ENCODE measurements at regions not wholly inside any gene's neighbourhood (a gene's known extent, or its start where the extent isn't known, plus 50 kb on each side); places are given as distances from the start of the nearest gene placed in this dataset.

GRCh38 chr17:51546114-51546513, 285.8 kb downstream of the UTP18 start:
- TF ChIP-seq CTCF (IDR thresholded peaks at IDR 0.05; ENCODE audit: control insufficient read depth, extremely low read depth, insufficient read depth): no peak

GRCh38 chr17:51548125-51548524, 287.8 kb downstream of the UTP18 start:
- TF ChIP-seq CTCF (IDR thresholded peaks at IDR 0.05; ENCODE audit: control insufficient read depth, extremely low read depth, insufficient read depth): no peak
- H3K4me3 ChIP-seq (ENCODE audit: low read depth, low read length): no peak overlapping the region
- DNase-seq (ENCODE audit: low read depth): no peak

More at GRCh38 chr17:51546114-51546513, 285.8 kb downstream of the UTP18 start:
- H3K4me3 ChIP-seq (ENCODE audit: low read depth, low read length): no peak overlapping the region
- no peak for DNase-seq (ENCODE audit: low read depth)

GRCh38 chr17:51555153-51555552, 294.8 kb downstream of the UTP18 start:
- DNase-seq (ENCODE audit: low read depth): no peak
- no peak for TF ChIP-seq CTCF (IDR thresholded peaks at IDR 0.05; ENCODE audit: control insufficient read depth, extremely low read depth, insufficient read depth)
- H3K4me3 ChIP-seq (ENCODE audit: low read depth, low read length): no peak overlapping the region

GRCh38 chr17:51559778-51560177, 299.4 kb downstream of the UTP18 start:
- TF ChIP-seq CTCF (IDR thresholded peaks at IDR 0.05; ENCODE audit: control insufficient read depth, extremely low read depth, insufficient read depth): no peak
- no peak for DNase-seq (ENCODE audit: low read depth)

GRCh38 chr17:51560398-51560797, 300.1 kb downstream of the UTP18 start:
- DNase-seq (ENCODE audit: low read depth): no peak
- no peak for TF ChIP-seq CTCF (IDR thresholded peaks at IDR 0.05; ENCODE audit: control insufficient read depth, extremely low read depth, insufficient read depth)
- no peak overlapping the region for H3K4me3 ChIP-seq (ENCODE audit: low read depth, low read length)

More at GRCh38 chr17:51559778-51560177, 299.4 kb downstream of the UTP18 start:
- no peak overlapping the region for H3K4me3 ChIP-seq (ENCODE audit: low read depth, low read length)

GRCh38 chr17:51563961-51564360, 303.6 kb downstream of the UTP18 start:
- TF ChIP-seq CTCF (IDR thresholded peaks at IDR 0.05; ENCODE audit: control insufficient read depth, extremely low read depth, insufficient read depth): no peak
- DNase-seq (ENCODE audit: low read depth): no peak
- H3K4me3 ChIP-seq (ENCODE audit: low read depth, low read length): no peak overlapping the region

- DNase-seq (ENCODE audit: low read depth): no peak
- H3K4me3 ChIP-seq (ENCODE audit: low read depth, low read length): no peak overlapping the region
- no peak for TF ChIP-seq CTCF (IDR thresholded peaks at IDR 0.05; ENCODE audit: control insufficient read depth, extremely low read depth, insufficient read depth)
These were observed 311.8 kb downstream of the UTP18 start for GRCh38 chr17:51572115-51572514.
